ENCODE measurements at regions not wholly inside any gene's neighbourhood (a gene's known extent, or its start where the extent isn't known, plus 50 kb on each side); places are given as distances from the start of the nearest gene placed in this dataset.
"Not testable (repeated sequence)": the region's sequence is repeated elsewhere in the genome, so short reads cannot be mapped to it uniquely, and the experiment has no call there.

DNA sequence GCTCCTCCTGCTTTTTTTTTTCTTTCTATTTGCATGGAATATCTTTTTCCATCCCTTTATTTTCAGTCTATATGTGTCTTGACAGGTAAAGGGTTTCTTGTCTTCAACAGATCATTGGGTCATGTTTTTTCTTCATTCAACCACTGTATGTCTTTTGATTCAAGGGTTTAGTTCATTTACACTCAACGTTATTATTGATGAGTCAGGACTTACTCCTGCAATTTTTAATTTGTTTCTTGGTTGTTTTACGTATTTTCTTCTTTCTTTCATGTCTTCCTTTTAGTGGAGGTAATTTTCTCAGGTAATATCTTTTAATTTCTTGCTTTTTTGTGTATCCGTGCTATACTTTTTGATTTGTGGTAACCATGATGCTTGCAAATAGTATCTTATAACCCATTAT is 429.1 kb upstream of the HTR1E start:
- Histone ChIP-seq H3K27me3 (ENCODE audit: control insufficient read depth in 3 of 3, insufficient read depth in 3 of 3, low read length in 3 of 3) (no peaks in the 10 kb centered on the region), H3K9ac (ENCODE audit: low read depth in 1 of 3, low read length in 3 of 3) (no peak overlapping the region), H3K4me1 (ENCODE audit: control insufficient read depth in 3 of 3, insufficient read depth in 3 of 3, low read length in 3 of 3) (no peaks in the 10 kb centered on the region), H3K36me3 (ENCODE audit: control insufficient read depth in 3 of 3, insufficient read depth in 3 of 3, low read length in 3 of 3) (no peaks in the 10 kb centered on the region), H3K9me3 (ENCODE audit: control insufficient read depth in 3 of 3, low read length in 3 of 3) (no peaks in the 10 kb centered on the region), H3K27ac (ENCODE audit: low read depth, low read length) (no peak overlapping the region), H3K4me3 (ENCODE audit: low read length in 3 of 3) (no peak overlapping the region)

GRCh38 chr6:86502497-86502896 is 434.8 kb upstream of the HTR1E start:
- H3K4me1 ChIP-seq (ENCODE audit: control insufficient read depth in 3 of 3, insufficient read depth in 3 of 3, low read length in 3 of 3), result no peaks in the 10 kb centered on the region

GRCh38 chr6:86500035-86500434 is 437.3 kb upstream of the HTR1E start:
- Histone ChIP-seq H3K4me3 (ENCODE audit: low read length in 3 of 3) (no peak overlapping the region), H3K27ac (ENCODE audit: low read depth, low read length) (no peak overlapping the region), H3K4me1 (ENCODE audit: control insufficient read depth in 3 of 3, insufficient read depth in 3 of 3, low read length in 3 of 3) (no peaks in the 10 kb centered on the region), H3K9me3 (ENCODE audit: control insufficient read depth in 3 of 3, low read length in 3 of 3) (no peaks in the 10 kb centered on the region), H3K9ac (ENCODE audit: low read depth in 1 of 3, low read length in 3 of 3) (no peak overlapping the region), H3K27me3 (ENCODE audit: control insufficient read depth in 3 of 3, insufficient read depth in 3 of 3, low read length in 3 of 3) (no peaks in the 10 kb centered on the region), H3K36me3 (ENCODE audit: control insufficient read depth in 3 of 3, insufficient read depth in 3 of 3, low read length in 3 of 3) (no peaks in the 10 kb centered on the region)

More at GRCh38 chr6:86502497-86502896, 434.8 kb upstream of the HTR1E start:
- H3K9ac ChIP-seq (ENCODE audit: low read depth in 1 of 3, low read length in 3 of 3), result no peak overlapping the region
- no peaks in the 10 kb centered on the region for H3K27me3 ChIP-seq (ENCODE audit: control insufficient read depth in 3 of 3, insufficient read depth in 3 of 3, low read length in 3 of 3)
- H3K36me3 ChIP-seq (ENCODE audit: control insufficient read depth in 3 of 3, insufficient read depth in 3 of 3, low read length in 3 of 3), result no peaks in the 10 kb centered on the region
- H3K9me3 ChIP-seq (ENCODE audit: control insufficient read depth in 3 of 3, low read length in 3 of 3), result no peaks in the 10 kb centered on the region
- H3K4me3 ChIP-seq (ENCODE audit: low read length in 3 of 3), result no peak overlapping the region
- no peak overlapping the region for H3K27ac ChIP-seq (ENCODE audit: low read depth, low read length)

DNA sequence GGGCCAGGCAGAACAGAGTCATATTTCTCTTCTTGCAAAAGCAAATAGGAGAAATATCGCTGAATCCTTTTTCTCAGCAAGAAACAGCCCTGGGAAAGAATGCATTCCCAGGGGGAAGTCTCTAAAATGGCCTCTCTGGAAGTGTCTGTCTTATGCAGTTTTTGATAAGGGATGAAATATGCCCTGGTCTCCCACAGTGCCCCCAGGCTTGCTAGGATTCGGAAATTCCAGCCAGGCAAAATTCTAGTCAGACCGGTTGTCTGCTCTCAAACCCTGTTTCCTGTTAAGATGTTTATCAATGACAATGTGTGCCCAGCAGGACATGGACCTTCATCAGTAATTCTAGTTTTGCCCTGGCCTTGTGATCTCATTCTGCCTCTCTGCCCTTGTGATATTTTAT is 448.3 kb upstream of the HTR1E start:
- H3K9me3 ChIP-seq (ENCODE audit: control insufficient read depth in 3 of 3, low read length in 3 of 3); H3K9ac ChIP-seq (ENCODE audit: low read depth in 1 of 3, low read length in 3 of 3); H3K27me3 ChIP-seq (ENCODE audit: control insufficient read depth in 3 of 3, insufficient read depth in 3 of 3, low read length in 3 of 3); H3K27ac ChIP-seq (ENCODE audit: low read depth, low read length); H3K4me1 ChIP-seq (ENCODE audit: control insufficient read depth in 3 of 3, insufficient read depth in 3 of 3, low read length in 3 of 3); H3K4me3 ChIP-seq (ENCODE audit: low read length in 3 of 3); H3K36me3 ChIP-seq (ENCODE audit: control insufficient read depth in 3 of 3, insufficient read depth in 3 of 3, low read length in 3 of 3): not testable (repeated sequence)

DNA sequence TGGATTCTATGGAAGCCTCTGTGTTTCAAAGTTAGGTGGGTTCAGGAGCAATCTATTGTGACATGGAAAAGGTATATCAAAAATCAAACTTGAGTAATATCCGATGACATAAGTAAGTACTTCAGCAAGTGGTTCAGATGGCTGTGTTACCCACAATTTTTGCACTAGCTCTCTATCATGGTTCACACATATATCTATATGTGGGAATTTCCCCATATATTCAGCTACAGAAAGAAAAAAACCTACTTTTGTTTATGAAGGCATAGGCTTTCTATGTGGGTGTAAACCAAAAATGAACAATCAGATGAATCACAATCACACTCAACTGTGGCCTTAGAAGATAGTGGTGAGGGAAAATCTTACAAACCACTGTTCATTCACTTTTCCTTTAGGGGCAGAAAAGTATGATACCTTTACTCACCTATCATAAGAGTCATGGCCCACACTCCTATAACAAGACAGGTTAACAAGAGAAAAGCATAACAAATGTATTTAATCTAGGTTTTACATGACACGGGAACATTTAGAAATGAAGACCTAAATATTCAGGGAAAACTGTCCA is 449.6 kb upstream of the HTR1E start:
- no peak overlapping the region for H3K4me3 ChIP-seq (ENCODE audit: low read length in 3 of 3)
- H3K9ac ChIP-seq (ENCODE audit: low read depth in 1 of 3, low read length in 3 of 3), result no peak overlapping the region
- H3K27me3 ChIP-seq (ENCODE audit: control insufficient read depth in 3 of 3, insufficient read depth in 3 of 3, low read length in 3 of 3), result no peaks in the 10 kb centered on the region
- no peaks in the 10 kb centered on the region for H3K4me1 ChIP-seq (ENCODE audit: control insufficient read depth in 3 of 3, insufficient read depth in 3 of 3, low read length in 3 of 3)
- H3K9me3 ChIP-seq (ENCODE audit: control insufficient read depth in 3 of 3, low read length in 3 of 3), result no peaks in the 10 kb centered on the region
- no peaks in the 10 kb centered on the region for H3K36me3 ChIP-seq (ENCODE audit: control insufficient read depth in 3 of 3, insufficient read depth in 3 of 3, low read length in 3 of 3)
- H3K27ac ChIP-seq (ENCODE audit: low read depth, low read length), result no peak overlapping the region

- not testable (repeated sequence) for H3K9ac ChIP-seq (ENCODE audit: low read depth in 1 of 3, low read length in 3 of 3); H3K9me3 ChIP-seq (ENCODE audit: control insufficient read depth in 3 of 3, low read length in 3 of 3); H3K27me3 ChIP-seq (ENCODE audit: control insufficient read depth in 3 of 3, insufficient read depth in 3 of 3, low read length in 3 of 3); H3K4me3 ChIP-seq (ENCODE audit: low read length in 3 of 3); H3K36me3 ChIP-seq (ENCODE audit: control insufficient read depth in 3 of 3, insufficient read depth in 3 of 3, low read length in 3 of 3); H3K27ac ChIP-seq (ENCODE audit: low read depth, low read length); H3K4me1 ChIP-seq (ENCODE audit: control insufficient read depth in 3 of 3, insufficient read depth in 3 of 3, low read length in 3 of 3)
Observed at GRCh38 chr6:86478316-86478715, 459.0 kb upstream of the HTR1E start.

DNA sequence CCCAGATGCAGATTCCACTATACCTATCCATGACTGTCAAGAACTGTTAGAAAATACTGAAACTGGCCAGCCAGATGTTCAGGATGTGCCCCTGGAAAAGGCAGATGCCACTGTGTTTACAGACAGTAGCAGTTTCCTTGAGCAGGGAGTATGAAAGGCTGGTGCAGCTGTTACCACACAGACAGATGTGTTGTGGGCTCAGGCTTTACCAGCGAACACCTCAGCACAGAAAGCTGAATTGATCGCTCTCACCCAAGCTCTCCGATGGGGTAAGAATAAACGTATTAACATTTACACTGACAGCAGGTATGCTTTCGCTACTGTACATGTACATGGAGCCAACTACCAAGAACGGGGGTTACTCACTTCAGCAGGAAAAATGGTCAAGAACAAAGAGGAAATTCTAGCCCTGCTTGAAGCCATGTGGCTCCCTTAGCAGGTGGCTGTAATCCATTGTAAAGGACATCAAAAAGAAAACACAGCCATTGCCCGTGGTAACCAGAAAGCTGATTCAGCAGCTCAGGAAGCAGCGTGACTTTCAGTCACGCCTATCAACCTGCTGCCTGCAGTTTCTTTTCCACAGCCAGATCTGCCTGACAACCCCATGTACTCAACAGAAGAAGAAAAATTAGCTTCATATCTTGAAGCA is 459.7 kb upstream of the HTR1E start:
- Histone ChIP-seq H3K4me3 (ENCODE audit: low read length in 3 of 3) (no peak overlapping the region), H3K27ac (ENCODE audit: low read depth, low read length) (no peak overlapping the region), H3K4me1 (ENCODE audit: control insufficient read depth in 3 of 3, insufficient read depth in 3 of 3, low read length in 3 of 3) (no peaks in the 10 kb centered on the region), H3K9me3 (ENCODE audit: control insufficient read depth in 3 of 3, low read length in 3 of 3) (no peaks in the 10 kb centered on the region), H3K9ac (ENCODE audit: low read depth in 1 of 3, low read length in 3 of 3) (no peak overlapping the region), H3K27me3 (ENCODE audit: control insufficient read depth in 3 of 3, insufficient read depth in 3 of 3, low read length in 3 of 3) (no peaks in the 10 kb centered on the region), H3K36me3 (ENCODE audit: control insufficient read depth in 3 of 3, insufficient read depth in 3 of 3, low read length in 3 of 3) (no peaks in the 10 kb centered on the region)

DNA sequence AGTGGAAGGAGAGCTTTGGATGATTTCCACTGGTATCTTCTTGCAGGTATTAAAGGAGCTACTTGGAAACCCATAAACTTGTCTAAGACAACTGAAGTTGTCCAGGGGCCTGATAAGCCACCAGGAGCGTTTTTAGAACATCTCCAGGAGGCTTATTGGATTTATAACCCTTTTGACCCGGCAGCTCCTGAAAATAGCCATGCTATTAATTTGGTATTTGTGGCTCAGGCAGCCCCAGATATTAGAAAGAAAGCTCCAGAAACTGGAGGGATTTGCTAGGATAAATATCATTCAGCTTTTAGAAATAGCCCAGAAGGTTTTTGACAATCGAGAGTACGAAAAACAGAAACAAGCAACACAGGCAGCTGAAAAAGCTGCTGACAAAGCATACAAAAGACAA is 461.0 kb upstream of the HTR1E start:
- Histone ChIP-seq H3K4me1 (ENCODE audit: control insufficient read depth in 3 of 3, insufficient read depth in 3 of 3, low read length in 3 of 3) (no peaks in the 10 kb centered on the region), H3K9ac (ENCODE audit: low read depth in 1 of 3, low read length in 3 of 3) (no peak overlapping the region), H3K27me3 (ENCODE audit: control insufficient read depth in 3 of 3, insufficient read depth in 3 of 3, low read length in 3 of 3) (no peaks in the 10 kb centered on the region), H3K9me3 (ENCODE audit: control insufficient read depth in 3 of 3, low read length in 3 of 3) (no peaks in the 10 kb centered on the region), H3K4me3 (ENCODE audit: low read length in 3 of 3) (no peak overlapping the region), H3K36me3 (ENCODE audit: control insufficient read depth in 3 of 3, insufficient read depth in 3 of 3, low read length in 3 of 3) (no peaks in the 10 kb centered on the region), H3K27ac (ENCODE audit: low read depth, low read length) (no peak overlapping the region)

GRCh38 chr6:86474081-86474480 is 463.2 kb upstream of the HTR1E start:
- Histone ChIP-seq H3K9me3 (ENCODE audit: control insufficient read depth in 3 of 3, low read length in 3 of 3) (no peaks in the 10 kb centered on the region), H3K27ac (ENCODE audit: low read depth, low read length) (no peak overlapping the region), H3K27me3 (ENCODE audit: control insufficient read depth in 3 of 3, insufficient read depth in 3 of 3, low read length in 3 of 3) (no peaks in the 10 kb centered on the region), H3K4me3 (ENCODE audit: low read length in 3 of 3) (no peak overlapping the region), H3K4me1 (ENCODE audit: control insufficient read depth in 3 of 3, insufficient read depth in 3 of 3, low read length in 3 of 3) (no peaks in the 10 kb centered on the region), H3K36me3 (ENCODE audit: control insufficient read depth in 3 of 3, insufficient read depth in 3 of 3, low read length in 3 of 3) (no peaks in the 10 kb centered on the region), H3K9ac (ENCODE audit: low read depth in 1 of 3, low read length in 3 of 3) (no peak overlapping the region)

DNA sequence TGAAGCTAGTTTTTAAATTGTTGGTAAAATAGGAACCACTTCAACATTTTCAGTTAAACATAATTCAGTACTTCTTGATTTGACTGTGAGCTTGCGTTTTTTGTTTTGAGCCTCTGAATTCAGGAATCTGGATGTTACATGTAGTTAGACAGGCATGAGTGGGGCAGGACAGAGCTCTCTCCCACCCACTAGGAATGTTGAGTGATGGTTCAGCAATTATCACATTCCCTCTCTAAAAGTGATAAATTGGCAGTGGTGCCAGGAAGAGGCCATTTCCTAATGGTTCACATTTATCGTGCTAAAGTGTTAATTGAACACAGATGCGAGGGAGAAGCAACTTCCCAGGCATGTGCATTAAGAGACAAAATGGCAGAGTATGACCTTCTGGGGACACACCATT is 465.5 kb upstream of the HTR1E start:
- no peaks in the 10 kb centered on the region for H3K9me3 ChIP-seq (ENCODE audit: control insufficient read depth in 3 of 3, low read length in 3 of 3)
- H3K4me3 ChIP-seq (ENCODE audit: low read length in 3 of 3), result no peak overlapping the region

More for the DNA sequence above, 465.5 kb upstream of the HTR1E start:
- Histone ChIP-seq H3K27ac (ENCODE audit: low read depth, low read length) (no peak overlapping the region), H3K9ac (ENCODE audit: low read depth in 1 of 3, low read length in 3 of 3) (no peak overlapping the region), H3K27me3 (ENCODE audit: control insufficient read depth in 3 of 3, insufficient read depth in 3 of 3, low read length in 3 of 3) (no peaks in the 10 kb centered on the region), H3K36me3 (ENCODE audit: control insufficient read depth in 3 of 3, insufficient read depth in 3 of 3, low read length in 3 of 3) (no peaks in the 10 kb centered on the region), H3K4me1 (ENCODE audit: control insufficient read depth in 3 of 3, insufficient read depth in 3 of 3, low read length in 3 of 3) (no peaks in the 10 kb centered on the region)
